ENCODE measurements at regions not wholly inside any gene's neighbourhood (a gene's known extent, or its start where the extent isn't known, plus 50 kb on each side); places are given as distances from the start of the nearest gene placed in this dataset.

DNA sequence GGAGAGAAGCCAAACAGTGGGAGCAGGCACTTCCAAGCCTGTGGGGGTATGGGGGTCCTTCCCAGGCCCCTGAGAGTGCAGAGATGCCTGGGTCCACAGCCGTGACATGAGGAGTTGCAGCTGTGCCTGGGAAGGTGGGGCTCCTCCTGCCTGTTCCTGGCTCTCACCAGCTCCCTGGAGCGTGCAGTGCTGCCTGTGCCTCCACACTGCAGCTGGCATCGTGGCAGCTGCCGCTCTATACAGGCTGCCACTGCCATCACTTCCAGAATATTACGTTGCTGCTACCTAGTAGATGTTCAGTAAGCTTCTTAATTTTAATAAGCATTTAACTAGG lies 223.7 kb downstream of the KCNC2 start:
- DNase-seq (ENCODE audit: low spot score) = no peak

DNA sequence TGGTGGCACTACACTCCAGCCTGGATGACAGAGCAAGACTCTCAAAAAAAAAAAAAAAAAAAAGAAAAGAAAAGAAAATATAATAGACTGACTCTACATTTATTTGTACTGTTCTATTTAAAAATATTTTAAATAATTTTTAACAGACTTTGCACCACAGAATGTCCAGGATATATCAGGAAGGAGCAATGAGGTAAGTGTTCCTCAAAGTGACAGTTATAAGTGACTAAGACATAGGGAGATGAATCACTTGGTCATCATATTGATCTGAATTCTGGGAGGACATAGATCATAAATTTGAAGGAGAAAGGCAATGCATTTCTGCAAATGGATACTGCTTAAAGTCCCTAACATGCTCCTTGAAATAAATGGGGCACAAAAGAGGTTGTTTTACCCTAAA lies 221.5 kb downstream of the KCNC2 start:
- DNase-seq (ENCODE audit: low spot score) = no peak
